BE2C (cell line): ENCODE measurements at regions not wholly inside any gene's neighbourhood (a gene's known extent, or its start where the extent isn't known, plus 50 kb on each side); places are given as distances from the start of the nearest gene placed in this dataset.

Source experiments
- DNase-seq: peaks from one replicate; pipeline ENCODE4 v3.0.0-alpha.2; 2020
- H3K27me3 ChIP-seq: fragments of 250-450 bp; sonication (Bioruptor Pico); 2 replicates; pipeline ENCODE4 v1.5.1; 2020; ENCODE audit warnings: mild to moderate bottlenecking
- H3K36me3 ChIP-seq: fragments of 250-450 bp; sonication (Bioruptor Pico); 2 replicates; pipeline ENCODE4 v1.5.1; 2020; ENCODE audit warnings: mild to moderate bottlenecking
- H3K4me1 ChIP-seq: fragments of 250-450 bp; sonication (Bioruptor Pico); 2 replicates; pipeline ENCODE4 v1.5.1; 2020
- H3K4me3 ChIP-seq: 2 replicates; pipeline ENCODE4 v1.5.1; 2011; ENCODE audit warnings: low read depth, low read length
- H3K9me3 ChIP-seq: fragments of 250-450 bp; sonication (Bioruptor Pico); 2 replicates; pipeline ENCODE4 v1.5.1; 2020
- CTCF ChIP-seq: IDR thresholded peaks from 2 replicates; pipeline ENCODE4 v1.5.1; 2012; ENCODE audit warnings: mild to moderate bottlenecking, low read depth, low read length

- H3K9me3 ChIP-seq, result no peaks in the 10 kb centered on the region; the same call in 1 of the 2 replicates
- H3K4me1 ChIP-seq, result no peaks in the 10 kb centered on the region
- no peaks in the 10 kb centered on the region for H3K27me3 ChIP-seq
- DNase-seq, result no peak
- no peak for TF ChIP-seq CTCF
- no peak overlapping the region for H3K4me3 ChIP-seq
- H3K36me3 ChIP-seq, result no peaks in the 10 kb centered on the region
Measured at GRCh38 chr16:86087011-86087895, 188.3 kb downstream of the IRF8 start.

GRCh38 chr16:86087896-86088230 is 188.9 kb downstream of the IRF8 start:
- no peak for DNase-seq
- H3K4me1 ChIP-seq, result no peaks in the 10 kb centered on the region

GRCh38 chr16:86088287-86088686 is 189.3 kb downstream of the IRF8 start:
- H3K4me1 ChIP-seq, result no peaks in the 10 kb centered on the region
- no peaks in the 10 kb centered on the region; the same call in 1 of the 2 replicates for H3K9me3 ChIP-seq
- no peak for TF ChIP-seq CTCF
- H3K36me3 ChIP-seq, result no peaks in the 10 kb centered on the region
- no peak overlapping the region for H3K4me3 ChIP-seq
- H3K27me3 ChIP-seq, result no peaks in the 10 kb centered on the region
- no peak for DNase-seq

More at GRCh38 chr16:86087896-86088230, 188.9 kb downstream of the IRF8 start:
- TF ChIP-seq CTCF, result no peak
- Histone ChIP-seq H3K27me3 (no peaks in the 10 kb centered on the region), H3K4me3 (no peak overlapping the region), H3K9me3 (no peaks in the 10 kb centered on the region; the same call in 1 of the 2 replicates), H3K36me3 (no peaks in the 10 kb centered on the region)

- H3K4me3 ChIP-seq, result no peak overlapping the region
- DNase-seq, result no peak
- no peaks in the 10 kb centered on the region; the same call in 1 of the 2 replicates for H3K9me3 ChIP-seq
- TF ChIP-seq CTCF, result no peak
- H3K36me3 ChIP-seq, result no peaks in the 10 kb centered on the region
- H3K27me3 ChIP-seq, result no peaks in the 10 kb centered on the region
- H3K4me1 ChIP-seq, result no peaks in the 10 kb centered on the region
Measured at GRCh38 chr16:86088816-86089215, 189.9 kb downstream of the IRF8 start.

GRCh38 chr16:86089334-86089900 is 190.5 kb downstream of the IRF8 start:
- Histone ChIP-seq H3K4me1 (no peaks in the 10 kb centered on the region), H3K9me3 (no peaks in the 10 kb centered on the region; the same call in 1 of the 2 replicates), H3K36me3 (no peaks in the 10 kb centered on the region), H3K4me3 (no peak overlapping the region), H3K27me3 (no peaks in the 10 kb centered on the region)
- DNase-seq, result no peak
- no peak for TF ChIP-seq CTCF

- TF ChIP-seq CTCF, result no peak
- Histone ChIP-seq H3K27me3 (no peaks in the 10 kb centered on the region), H3K4me1 (no peaks in the 10 kb centered on the region), H3K4me3 (no peak overlapping the region), H3K36me3 (no peaks in the 10 kb centered on the region), H3K9me3 (no peaks in the 10 kb centered on the region; the same call in 1 of the 2 replicates)
- DNase-seq, result no peak
Measured at GRCh38 chr16:86089991-86090390, 191.0 kb downstream of the IRF8 start.
